ENCODE measurements at regions not wholly inside any gene's neighbourhood (a gene's known extent, or its start where the extent isn't known, plus 50 kb on each side); places are given as distances from the start of the nearest gene placed in this dataset.
"Not testable (repeated sequence)": the region's sequence is repeated elsewhere in the genome, so short reads cannot be mapped to it uniquely, and the experiment has no call there.

DNA sequence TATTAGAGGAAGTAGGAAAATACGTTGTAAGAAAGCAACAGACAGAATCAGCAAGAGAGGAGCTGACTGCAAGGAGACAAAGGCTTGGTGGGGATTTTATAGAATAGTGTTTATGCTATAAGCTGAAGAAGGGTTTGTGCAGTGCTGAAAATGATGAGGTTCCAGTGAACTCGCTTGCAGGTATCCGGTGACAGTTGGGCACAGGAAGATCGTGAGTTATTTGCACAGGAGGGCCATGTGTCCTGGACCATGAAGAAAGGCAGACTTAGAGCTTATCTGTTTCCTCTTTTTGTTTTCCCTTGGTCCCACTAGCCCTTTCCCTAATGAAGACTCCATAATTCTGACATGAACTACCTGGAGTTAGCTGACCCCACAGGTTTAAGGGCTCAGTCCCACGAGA is 61.4 kb downstream of the NXNL2 start:
- Histone ChIP-seq H3K4me2 (peak overlapping the region; percentile 71), H4K20me1 (no peaks in the 10 kb centered on the region), H3K9me3 (peaks cover 5% of the 10 kb centered on the region; the same call in 1 of the 2 replicates), H3K27ac (peak overlapping the region; percentile 71), H3K36me3 (no peaks in the 10 kb centered on the region), H3K27me3 (no peaks in the 10 kb centered on the region), H3K4me3 (no peak overlapping the region), H3K9ac (peak overlapping the region; percentile 55), H3K4me1 (peaks cover 21% of the 10 kb centered on the region)
- TF ChIP-seq Cebpa-rat (IDR thresholded peaks at IDR 0.05) = no peak

DNA sequence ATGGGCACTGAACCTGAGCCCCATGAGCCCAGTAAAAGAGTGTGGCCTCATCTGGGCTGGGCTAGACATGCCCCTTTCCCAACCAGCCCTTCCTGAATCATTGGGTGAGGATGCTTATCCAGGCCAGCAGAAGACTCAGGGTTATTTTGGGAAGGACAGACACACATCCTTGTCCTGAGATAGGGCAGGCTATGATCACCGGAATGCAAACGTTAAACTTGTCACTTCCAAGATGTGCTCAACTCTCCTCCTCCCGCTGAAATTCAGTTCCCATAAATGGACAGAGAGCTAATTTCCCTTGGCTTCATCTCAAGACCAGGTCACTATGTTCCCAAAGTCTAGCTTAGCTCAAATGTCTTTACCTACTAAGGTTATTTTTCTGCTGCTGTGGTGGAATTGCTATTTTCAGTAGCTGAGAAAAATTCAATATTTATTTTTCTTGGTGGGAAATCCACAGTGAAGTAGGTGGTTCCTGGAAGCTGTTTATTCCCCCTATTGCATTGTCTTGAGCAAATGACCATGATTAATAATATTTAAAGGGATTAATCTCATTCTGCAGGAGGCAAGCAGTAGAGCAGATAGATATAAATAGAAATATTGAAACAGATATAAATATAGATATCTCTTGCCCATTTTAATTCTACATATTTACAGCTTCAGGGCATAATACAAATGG is 70.0 kb downstream of the NXNL2 start:
- H3K9me3 ChIP-seq = no peaks in the 10 kb centered on the region
- no peak overlapping the region for H3K27ac ChIP-seq
- H3K4me2 ChIP-seq = no peak overlapping the region
- no peak overlapping the region for H3K4me3 ChIP-seq
- H3K27me3 ChIP-seq = no peaks in the 10 kb centered on the region
- H3K4me1 ChIP-seq = no peaks in the 10 kb centered on the region
- H4K20me1 ChIP-seq = no peaks in the 10 kb centered on the region
- no peak overlapping the region for H3K9ac ChIP-seq
- TF ChIP-seq Cebpa-rat (IDR thresholded peaks at IDR 0.05) = no peak
- no peaks in the 10 kb centered on the region for H3K36me3 ChIP-seq

DNA sequence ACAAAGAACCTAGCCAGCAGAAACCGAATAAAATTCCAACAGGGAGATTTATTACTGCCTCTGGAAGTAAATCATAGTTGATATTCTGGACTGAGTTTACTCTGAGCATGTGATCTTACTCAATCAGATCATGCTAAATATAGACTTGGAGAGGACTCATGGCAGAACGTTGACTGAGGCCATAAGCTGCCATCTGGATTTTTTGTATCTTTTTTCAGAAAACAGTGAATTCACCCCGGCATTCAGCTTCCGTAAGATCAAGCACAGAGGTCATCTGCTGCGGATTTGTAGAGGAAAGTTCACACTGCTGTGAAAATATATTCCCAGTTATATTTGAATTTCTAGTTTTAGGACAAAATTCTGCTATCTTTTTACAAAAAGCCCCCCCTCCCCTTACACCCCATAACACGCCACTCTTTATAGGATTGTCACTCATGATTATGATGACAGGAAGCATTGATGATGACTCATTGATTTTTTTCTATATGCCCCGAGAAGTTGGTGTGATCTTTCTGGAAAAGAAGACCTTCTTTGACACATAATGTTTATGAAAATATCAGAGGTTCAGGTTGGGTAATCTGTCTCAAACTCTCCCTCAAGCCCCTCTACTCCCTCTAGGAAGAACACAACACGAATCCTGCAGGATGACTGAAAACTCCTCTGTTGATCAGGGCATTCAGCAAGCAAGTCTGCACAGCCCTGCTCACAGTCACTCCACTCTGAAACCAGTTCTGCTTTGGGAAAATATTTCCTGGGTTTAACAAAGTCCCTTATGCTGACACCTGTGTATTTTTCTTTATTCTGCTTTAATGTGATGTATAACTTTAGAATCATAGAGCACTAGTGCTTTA is 70.8 kb downstream of the NXNL2 start:
- Histone ChIP-seq H3K27ac (no peak overlapping the region), H3K9me3 (no peaks in the 10 kb centered on the region), H4K20me1 (no peaks in the 10 kb centered on the region), H3K4me1 (no peaks in the 10 kb centered on the region), H3K27me3 (no peaks in the 10 kb centered on the region), H3K36me3 (no peaks in the 10 kb centered on the region), H3K4me3 (no peak overlapping the region), H3K9ac (no peak overlapping the region), H3K4me2 (no peak overlapping the region)
- no peak for TF ChIP-seq Cebpa-rat (IDR thresholded peaks at IDR 0.05)

DNA sequence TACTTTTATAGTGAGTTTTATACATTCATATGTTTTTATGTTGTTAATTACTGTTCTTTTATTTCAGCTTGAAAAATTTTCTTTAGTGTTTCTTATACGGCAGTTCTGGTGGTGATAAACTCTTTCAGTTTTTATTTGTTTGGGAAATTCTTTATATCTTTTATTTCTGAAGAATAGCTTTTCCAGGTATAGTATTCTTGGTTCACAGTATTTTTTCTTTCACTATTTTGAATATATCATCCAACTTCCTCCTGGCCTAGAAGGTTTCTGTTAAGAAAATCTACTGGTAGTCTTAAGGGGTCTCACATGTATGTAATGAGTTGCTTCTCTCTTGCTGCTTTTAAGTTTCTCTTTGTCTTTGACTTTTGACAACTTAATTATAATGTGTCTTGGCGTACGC is 79.4 kb downstream of the NXNL2 start:
- TF ChIP-seq Cebpa-rat (IDR thresholded peaks at IDR 0.05) = no peak
- H3K36me3 ChIP-seq = no peaks in the 10 kb centered on the region
- no peak overlapping the region for H3K4me3 ChIP-seq
- peaks cover 35% of the 10 kb centered on the region for H3K9me3 ChIP-seq
- H3K9ac ChIP-seq = no peak overlapping the region
- no peaks in the 10 kb centered on the region for H3K4me1 ChIP-seq
- no peak overlapping the region for H3K27ac ChIP-seq
- H3K4me2 ChIP-seq = no peak overlapping the region
- H3K27me3 ChIP-seq = no peaks in the 10 kb centered on the region
- no peaks in the 10 kb centered on the region for H4K20me1 ChIP-seq

DNA sequence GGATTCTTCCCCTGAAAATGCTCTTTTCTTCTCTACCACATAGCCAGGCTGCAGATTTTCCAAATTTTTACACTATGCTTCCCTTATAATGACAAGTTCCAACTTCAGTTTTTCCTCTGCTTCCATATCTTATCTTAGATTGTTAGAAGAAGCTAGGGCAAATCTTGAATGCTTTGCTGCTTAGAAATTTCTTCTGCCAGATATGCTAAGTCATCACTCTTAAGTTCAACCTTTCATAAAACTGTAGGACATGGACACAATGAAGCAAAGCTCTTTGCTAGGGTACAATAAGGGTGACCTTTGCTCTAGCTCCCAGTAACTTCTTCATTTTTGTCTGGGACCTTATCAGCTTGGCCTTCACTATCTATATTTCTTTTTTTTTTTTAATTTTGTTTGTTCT is 88.7 kb downstream of the NXNL2 start:
- H4K20me1 ChIP-seq = no peaks in the 10 kb centered on the region
- H3K9me3 ChIP-seq = peaks cover 17% of the 10 kb centered on the region; the same call in 1 of the 2 replicates
- H3K27ac ChIP-seq = no peak overlapping the region
- TF ChIP-seq Cebpa-rat (IDR thresholded peaks at IDR 0.05) = no peak
- no peaks in the 10 kb centered on the region for H3K4me1 ChIP-seq
- no peak overlapping the region for H3K4me2 ChIP-seq
- no peak overlapping the region for H3K4me3 ChIP-seq
- H3K9ac ChIP-seq = no peak overlapping the region
- H3K36me3 ChIP-seq = no peaks in the 10 kb centered on the region
- H3K27me3 ChIP-seq = no peaks in the 10 kb centered on the region

DNA sequence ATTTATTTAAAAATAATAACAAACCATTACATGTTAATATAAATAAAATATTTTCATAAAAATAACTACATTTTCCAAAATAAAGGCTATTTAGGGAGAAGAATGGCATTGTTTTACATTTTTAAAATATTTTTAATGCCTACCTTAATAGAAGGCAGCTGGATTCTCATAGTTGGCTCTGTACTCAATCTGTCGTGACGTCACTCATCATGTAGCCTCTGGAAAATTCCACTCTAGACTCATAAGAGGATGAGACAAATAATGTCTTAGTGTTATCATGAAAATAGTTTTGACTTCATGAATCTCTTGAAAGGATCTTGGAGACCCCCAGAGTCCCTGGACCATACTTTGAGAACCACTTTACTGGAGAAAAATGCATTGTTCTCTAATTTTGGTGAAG is 93.1 kb downstream of the NXNL2 start:
- H3K9me3 ChIP-seq = peaks cover 13% of the 10 kb centered on the region; the same call in 1 of the 2 replicates
- H4K20me1 ChIP-seq = no peaks in the 10 kb centered on the region
- no peaks in the 10 kb centered on the region for H3K4me1 ChIP-seq
- no peak overlapping the region for H3K27ac ChIP-seq
- H3K4me2 ChIP-seq = no peak overlapping the region
- H3K9ac ChIP-seq = no peak overlapping the region
- TF ChIP-seq Cebpa-rat (IDR thresholded peaks at IDR 0.05) = no peak
- H3K4me3 ChIP-seq = no peak overlapping the region
- no peaks in the 10 kb centered on the region for H3K27me3 ChIP-seq
- H3K36me3 ChIP-seq = no peaks in the 10 kb centered on the region

DNA sequence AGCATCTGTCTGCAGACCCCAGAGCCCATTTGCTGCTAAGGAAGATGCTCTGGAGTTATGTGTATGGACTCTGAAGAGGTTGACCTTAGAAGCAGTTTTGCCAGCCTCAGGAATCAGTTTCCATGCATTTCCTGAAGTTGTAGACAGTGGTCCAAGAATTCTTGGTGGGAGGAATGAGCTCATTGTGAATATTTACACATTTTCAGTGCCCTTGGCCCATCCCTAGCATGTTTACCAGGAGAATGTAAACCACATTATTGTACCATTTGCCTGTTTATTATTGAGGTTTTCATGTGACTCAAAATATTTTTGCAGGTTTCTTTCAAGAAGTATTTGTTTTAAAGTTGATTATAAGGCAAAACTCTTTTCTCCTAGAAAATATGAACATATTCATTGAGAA is 93.8 kb downstream of the NXNL2 start:
- H3K4me2 ChIP-seq = no peak overlapping the region

DNA sequence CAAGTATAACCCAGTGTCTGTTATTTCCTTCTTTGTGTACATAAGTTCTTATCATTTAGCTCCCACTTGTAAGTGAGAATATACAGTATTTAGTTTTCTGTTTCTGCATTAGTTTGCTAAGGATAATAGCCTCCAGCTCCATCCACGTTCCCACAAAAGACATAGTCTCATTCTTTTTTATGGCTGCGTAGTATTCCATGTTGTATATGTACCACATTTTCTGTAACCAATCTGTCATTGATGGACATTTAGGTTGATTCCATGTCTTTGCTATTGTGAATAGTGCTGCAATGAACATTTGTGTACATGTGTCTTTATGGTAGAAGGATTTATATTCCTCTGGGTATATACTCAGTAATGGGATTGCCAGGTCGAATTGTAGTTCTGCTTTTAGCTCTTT is 95.6 kb downstream of the NXNL2 start:
- H3K4me1 ChIP-seq, H3K4me3 ChIP-seq, H3K27ac ChIP-seq, H3K36me3 ChIP-seq, H3K4me2 ChIP-seq, H3K9ac ChIP-seq, H3K27me3 ChIP-seq, H4K20me1 ChIP-seq: not testable (repeated sequence)
- H3K9me3 ChIP-seq = peaks cover 11% of the 10 kb centered on the region

More for the DNA sequence above, 93.8 kb downstream of the NXNL2 start:
- TF ChIP-seq Cebpa-rat (IDR thresholded peaks at IDR 0.05) = no peak
- Histone ChIP-seq H3K4me1 (no peaks in the 10 kb centered on the region), H3K9ac (no peak overlapping the region), H3K27ac (no peak overlapping the region), H4K20me1 (no peaks in the 10 kb centered on the region), H3K4me3 (no peak overlapping the region), H3K27me3 (no peaks in the 10 kb centered on the region), H3K36me3 (no peaks in the 10 kb centered on the region), H3K9me3 (peaks cover 13% of the 10 kb centered on the region)

DNA sequence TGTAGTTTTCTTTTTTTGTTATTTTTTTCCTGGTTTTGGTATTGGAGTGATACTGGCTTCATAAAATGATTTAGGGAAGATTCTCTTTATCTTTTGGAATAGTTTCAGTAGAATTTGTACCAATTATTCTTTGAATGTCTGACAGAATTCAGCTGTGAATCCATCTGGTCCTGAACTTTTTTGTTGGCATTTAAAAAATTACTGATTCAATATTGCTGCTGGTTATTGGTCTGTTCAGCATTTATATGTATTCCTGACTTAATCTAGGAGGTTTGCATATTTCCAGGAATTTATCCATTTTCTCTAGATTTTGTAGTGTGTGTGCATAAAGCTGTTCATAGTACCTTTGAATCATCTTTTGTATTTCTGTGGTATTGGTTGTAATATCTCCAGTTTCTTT is 100.2 kb downstream of the NXNL2 start:
- no peak overlapping the region for H3K9ac ChIP-seq
- no peak overlapping the region for H3K27ac ChIP-seq
- no peaks in the 10 kb centered on the region for H3K4me1 ChIP-seq
- no peaks in the 10 kb centered on the region for H3K27me3 ChIP-seq
- H3K36me3 ChIP-seq = no peaks in the 10 kb centered on the region
- no peak overlapping the region for H3K4me3 ChIP-seq
- H3K9me3 ChIP-seq = peaks cover 11% of the 10 kb centered on the region
- no peak overlapping the region for H3K4me2 ChIP-seq
- no peaks in the 10 kb centered on the region for H4K20me1 ChIP-seq
- no peak for TF ChIP-seq Cebpa-rat (IDR thresholded peaks at IDR 0.05)

DNA sequence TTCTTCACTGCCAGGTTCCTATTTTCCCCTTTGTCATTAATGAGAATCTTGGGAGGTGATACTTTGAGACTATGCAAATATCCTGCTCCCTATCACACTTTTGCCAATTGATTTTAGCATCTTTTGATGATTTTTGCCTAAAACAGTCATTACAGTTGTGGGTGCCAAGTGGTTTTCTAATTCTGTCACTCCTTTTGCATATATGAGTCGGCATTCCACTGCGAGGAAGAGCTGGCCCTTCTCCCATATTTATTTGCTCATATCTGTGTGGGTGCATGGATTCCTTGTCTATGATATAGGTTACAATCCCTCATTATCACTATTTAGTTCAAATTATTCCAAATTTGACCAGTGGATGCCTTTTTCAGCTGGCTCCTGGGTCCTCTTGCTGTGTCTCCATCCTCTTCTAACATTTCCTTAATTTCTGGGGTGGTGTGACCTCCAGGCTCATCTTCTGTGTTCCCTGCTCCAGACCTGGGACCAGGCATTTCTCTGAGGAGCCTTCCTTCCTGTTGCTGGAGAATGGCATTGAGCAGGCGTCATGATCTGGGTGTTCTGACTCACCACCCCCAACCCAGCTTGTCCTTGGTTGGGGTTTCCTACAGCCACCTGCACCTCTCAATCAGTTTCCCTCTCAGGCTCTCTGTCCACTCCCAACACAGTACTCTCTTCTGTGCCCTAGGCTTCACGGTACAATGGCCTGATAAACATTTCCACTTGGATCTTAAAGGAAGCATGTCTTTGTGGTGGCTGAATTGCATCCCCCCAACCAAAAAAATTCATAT is 106.7 kb downstream of the NXNL2 start:
- Histone ChIP-seq H3K9me3 (peaks cover 3% of the 10 kb centered on the region; the same call in 1 of the 2 replicates), H4K20me1 (no peaks in the 10 kb centered on the region), H3K36me3 (no peaks in the 10 kb centered on the region), H3K4me1 (no peaks in the 10 kb centered on the region), H3K4me3 (no peak overlapping the region), H3K27ac (no peak overlapping the region), H3K27me3 (no peaks in the 10 kb centered on the region), H3K9ac (no peak overlapping the region), H3K4me2 (no peak overlapping the region)
- no peak for TF ChIP-seq Cebpa-rat (IDR thresholded peaks at IDR 0.05)
